ENCODE measurements at regions not wholly inside any gene's neighbourhood (a gene's known extent, or its start where the extent isn't known, plus 50 kb on each side); places are given as distances from the start of the nearest gene placed in this dataset.

DNA sequence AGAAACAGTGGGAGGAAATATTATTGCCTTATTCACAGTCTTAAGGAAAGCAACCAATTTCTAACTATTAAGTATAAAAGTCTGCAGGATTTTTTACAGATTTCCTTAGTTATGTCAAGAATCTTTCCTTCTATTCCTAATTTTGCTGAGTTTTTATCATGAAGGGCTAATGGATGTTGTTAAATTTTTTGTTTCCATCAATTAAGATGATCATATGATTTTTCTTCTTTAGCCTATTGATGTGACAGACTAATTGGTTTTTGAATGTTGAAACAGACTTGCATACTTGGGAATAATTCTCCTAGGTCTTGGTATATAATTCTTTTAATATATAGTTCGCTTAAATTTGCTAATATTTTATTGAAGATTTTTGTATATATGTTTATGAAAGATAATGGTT, 569.1 kb upstream of the KCND2 start:
- no peak for DNase-seq
- H3K36me3 Mint-ChIP-seq, result peaks cover 8% of the 10 kb centered on the region
- no peak overlapping the region for H3K27ac Mint-ChIP-seq

DNA sequence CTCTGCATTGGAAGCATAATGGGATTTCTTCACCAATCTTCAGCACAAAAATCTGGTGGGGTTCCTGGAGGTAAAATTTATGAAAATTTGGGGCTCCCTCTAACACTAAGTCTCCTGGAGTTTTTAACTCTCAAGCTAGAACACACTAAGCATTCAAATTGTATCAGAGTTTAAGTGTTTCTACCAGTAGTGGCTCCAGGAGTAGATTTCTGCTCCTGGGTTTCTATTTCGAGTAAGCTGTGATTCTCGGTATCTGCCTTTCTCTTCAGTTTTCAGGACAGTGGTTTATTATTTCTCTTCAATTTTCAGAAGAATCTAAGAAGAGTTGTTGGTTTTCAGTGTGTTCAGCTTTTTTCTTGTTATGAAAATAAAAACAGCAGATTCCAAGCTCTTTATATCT, 566.4 kb upstream of the KCND2 start:
- Histone ChIP-seq H3K36me3 (ENCODE audit: control insufficient read depth, insufficient read depth, low read length) (no peaks in the 10 kb centered on the region), H3K27me3 (ENCODE audit: control insufficient read depth, insufficient read depth, low read length) (no peaks in the 10 kb centered on the region), H3K9me3 (ENCODE audit: control insufficient read depth, insufficient read depth, low read length) (no peaks in the 10 kb centered on the region), H3K4me1 (ENCODE audit: control insufficient read depth, insufficient read depth, low read length) (no peaks in the 10 kb centered on the region), H3K4me3 (ENCODE audit: low read length) (no peak overlapping the region), H3K27ac (ENCODE audit: low read length) (no peak overlapping the region)
- intact Hi-C loops (cut with micrococcal nuclease), result no loop called here
- Mint-ChIP-seq H3K4me1 (no peaks in the 10 kb centered on the region), H3K36me3 (peaks cover 8% of the 10 kb centered on the region), H3K4me3 (no peak overlapping the region), H3K27ac (no peak overlapping the region), H3K9me3 (peaks cover 9 to 16% of the 10 kb centered on the region in 2 donors), H3K27me3 (ENCODE audit: low read depth in 2 of 2) (no peaks in the 10 kb centered on the region)
- TF ChIP-seq, protein P1, sequence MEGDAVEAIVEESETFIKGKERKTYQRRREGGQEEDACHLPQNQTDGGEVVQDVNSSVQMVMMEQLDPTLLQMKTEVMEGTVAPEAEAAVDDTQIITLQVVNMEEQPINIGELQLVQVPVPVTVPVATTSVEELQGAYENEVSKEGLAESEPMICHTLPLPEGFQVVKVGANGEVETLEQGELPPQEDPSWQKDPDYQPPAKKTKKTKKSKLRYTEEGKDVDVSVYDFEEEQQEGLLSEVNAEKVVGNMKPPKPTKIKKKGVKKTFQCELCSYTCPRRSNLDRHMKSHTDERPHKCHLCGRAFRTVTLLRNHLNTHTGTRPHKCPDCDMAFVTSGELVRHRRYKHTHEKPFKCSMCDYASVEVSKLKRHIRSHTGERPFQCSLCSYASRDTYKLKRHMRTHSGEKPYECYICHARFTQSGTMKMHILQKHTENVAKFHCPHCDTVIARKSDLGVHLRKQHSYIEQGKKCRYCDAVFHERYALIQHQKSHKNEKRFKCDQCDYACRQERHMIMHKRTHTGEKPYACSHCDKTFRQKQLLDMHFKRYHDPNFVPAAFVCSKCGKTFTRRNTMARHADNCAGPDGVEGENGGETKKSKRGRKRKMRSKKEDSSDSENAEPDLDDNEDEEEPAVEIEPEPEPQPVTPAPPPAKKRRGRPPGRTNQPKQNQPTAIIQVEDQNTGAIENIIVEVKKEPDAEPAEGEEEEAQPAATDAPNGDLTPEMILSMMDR (IDR thresholded peaks at IDR 0.05), result no peak
- ATAC-seq (no peak), DNase-seq (no peak)
- WGBS (ENCODE audit: insufficient coverage), result 90% methylated on average over 2 of the region's 2 CpGs

More for the DNA sequence above, 569.1 kb upstream of the KCND2 start:
- H3K4me3 ChIP-seq (ENCODE audit: low read length), result no peak overlapping the region
- no CpG with 5 or more reads among the region's 1 CpG for WGBS (ENCODE audit: insufficient coverage)
- H3K36me3 ChIP-seq (ENCODE audit: control insufficient read depth, insufficient read depth, low read length), result no peaks in the 10 kb centered on the region
- intact Hi-C loops (cut with micrococcal nuclease), result no loop called here
- no peaks in the 10 kb centered on the region for H3K9me3 ChIP-seq (ENCODE audit: control insufficient read depth, insufficient read depth, low read length)
- TF ChIP-seq, protein P1 (IDR thresholded peaks at IDR 0.05), result no peak
- no peak overlapping the region for H3K27ac ChIP-seq (ENCODE audit: low read length)
- ATAC-seq, result no peak
- peaks cover 7 to 15% of the 10 kb centered on the region in 2 donors for H3K9me3 Mint-ChIP-seq
- H3K4me1 Mint-ChIP-seq, result no peaks in the 10 kb centered on the region
- H3K27me3 Mint-ChIP-seq (ENCODE audit: low read depth in 2 of 2), result no peaks in the 10 kb centered on the region
- no peaks in the 10 kb centered on the region for H3K27me3 ChIP-seq (ENCODE audit: control insufficient read depth, insufficient read depth, low read length)
- H3K4me3 Mint-ChIP-seq, result no peak overlapping the region
- no peaks in the 10 kb centered on the region for H3K4me1 ChIP-seq (ENCODE audit: control insufficient read depth, insufficient read depth, low read length)

DNA sequence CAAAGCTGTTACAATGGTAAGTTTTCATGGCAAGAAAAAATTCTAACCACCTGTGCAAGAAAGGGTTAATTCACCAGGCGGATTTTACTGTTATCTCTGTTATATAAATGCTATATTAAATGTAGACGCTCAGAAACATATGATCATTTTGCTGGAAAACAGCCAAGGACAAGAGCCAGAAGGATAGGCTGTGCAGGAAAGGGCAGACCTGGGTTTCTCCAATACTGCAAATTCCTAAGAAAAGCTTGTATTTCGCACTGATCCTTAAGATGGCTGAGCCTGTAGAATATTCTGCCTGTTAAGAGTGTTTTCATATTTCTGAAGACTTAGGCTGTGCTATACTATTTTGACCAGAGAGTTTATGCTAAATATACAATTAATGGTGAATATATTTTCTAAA, 564.1 kb upstream of the KCND2 start:
- TF ChIP-seq, protein P1 (IDR thresholded peaks at IDR 0.05), result no peak
- Histone ChIP-seq H3K4me3 (ENCODE audit: low read length) (no peak overlapping the region), H3K4me1 (ENCODE audit: control insufficient read depth, insufficient read depth, low read length) (no peaks in the 10 kb centered on the region), H3K36me3 (ENCODE audit: control insufficient read depth, insufficient read depth, low read length) (no peaks in the 10 kb centered on the region), H3K27me3 (ENCODE audit: control insufficient read depth, insufficient read depth, low read length) (no peaks in the 10 kb centered on the region), H3K9me3 (ENCODE audit: control insufficient read depth, insufficient read depth, low read length) (no peaks in the 10 kb centered on the region), H3K27ac (ENCODE audit: low read length) (no peak overlapping the region)
- DNase-seq (no peak), ATAC-seq (no peak)
- H3K9me3 Mint-ChIP-seq, result peaks cover 10 to 18% of the 10 kb centered on the region in 2 donors
- H3K4me3 Mint-ChIP-seq, result no peak overlapping the region
- H3K4me1 Mint-ChIP-seq, result no peaks in the 10 kb centered on the region
- H3K27me3 Mint-ChIP-seq (ENCODE audit: low read depth in 2 of 2), result no peaks in the 10 kb centered on the region
- 90% methylated on average over 3 of the region's 3 CpGs for WGBS (ENCODE audit: insufficient coverage)
- H3K27ac Mint-ChIP-seq, result no peak overlapping the region
- intact Hi-C loops (cut with micrococcal nuclease), result no loop called here
- H3K36me3 Mint-ChIP-seq, result peaks cover 8% of the 10 kb centered on the region

DNA sequence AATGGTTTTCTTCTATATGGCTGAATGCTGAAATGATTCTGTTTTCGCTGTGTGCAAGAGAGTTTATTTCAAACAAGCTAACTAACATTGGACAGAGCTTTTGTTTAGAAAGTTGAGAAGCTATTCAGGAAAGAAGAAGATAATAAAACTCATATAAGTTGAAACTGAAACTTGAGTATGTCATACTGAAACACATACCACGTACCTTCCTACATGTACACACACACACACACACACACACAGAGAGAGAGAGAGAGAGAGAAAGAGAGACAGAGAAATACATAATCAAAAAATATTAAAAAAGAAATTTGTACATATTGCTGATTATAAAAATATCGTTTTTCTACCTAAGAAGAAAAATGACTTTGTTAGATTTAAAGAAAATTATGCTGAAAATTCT, 561.9 kb upstream of the KCND2 start:
- Histone ChIP-seq H3K36me3 (ENCODE audit: control insufficient read depth, insufficient read depth, low read length) (no peaks in the 10 kb centered on the region), H3K9me3 (ENCODE audit: control insufficient read depth, insufficient read depth, low read length) (no peaks in the 10 kb centered on the region), H3K27me3 (ENCODE audit: control insufficient read depth, insufficient read depth, low read length) (no peaks in the 10 kb centered on the region), H3K4me1 (ENCODE audit: control insufficient read depth, insufficient read depth, low read length) (no peaks in the 10 kb centered on the region), H3K4me3 (ENCODE audit: low read length) (no peak overlapping the region), H3K27ac (ENCODE audit: low read length) (no peak overlapping the region)
- intact Hi-C loops (cut with micrococcal nuclease), result no loop called here
- Mint-ChIP-seq H3K4me1 (no peaks in the 10 kb centered on the region), H3K27me3 (ENCODE audit: low read depth in 2 of 2) (no peaks in the 10 kb centered on the region), H3K4me3 (no peak overlapping the region), H3K36me3 (no peaks in the 10 kb centered on the region), H3K9me3 (peaks cover 11 to 22% of the 10 kb centered on the region in 2 donors), H3K27ac (no peak overlapping the region)
- DNase-seq (no peak), ATAC-seq (no peak)
- TF ChIP-seq, protein P1 (IDR thresholded peaks at IDR 0.05), result no peak
- WGBS (ENCODE audit: insufficient coverage), result 57% methylated on average over 1 of the region's 3 CpGs

Measured in natural killer cell (primary cell).